Nephron (organoid): ENCODE measurements at regions not wholly inside any gene's neighbourhood (a gene's known extent, or its start where the extent isn't known, plus 50 kb on each side); places are given as distances from the start of the nearest gene placed in this dataset.

Experiments
- H3K27ac Mint-ChIP-seq, 3 experiments: 2 replicates each; pipeline ENCODE4 v1.8.0; 2020; ENCODE audit warnings: mixed read lengths in 3 of 3, mild to moderate bottlenecking in 2 of 3, moderate library complexity in 1 of 3
- H3K27me3 Mint-ChIP-seq: 2 replicates; pipeline ENCODE4 v1.8.0; 2021; ENCODE audit warnings: low read depth, mild to moderate bottlenecking, moderate library complexity, mixed read lengths
- H3K36me3 Mint-ChIP-seq: 2 replicates; pipeline ENCODE4 v1.8.0; 2020; ENCODE audit warnings: low read depth, mixed read lengths
- H3K4me1 Mint-ChIP-seq: 2 replicates; pipeline ENCODE4 v1.8.0; 2020; ENCODE audit warnings: mixed read lengths
- H3K4me3 Mint-ChIP-seq, 3 experiments: 2 replicates each; pipeline ENCODE4 v1.8.0; 2020; ENCODE audit warnings: mild to moderate bottlenecking in 3 of 3, mixed read lengths in 3 of 3, moderate library complexity in 2 of 3
- H3K9me3 Mint-ChIP-seq: 2 replicates; pipeline ENCODE4 v1.8.0; 2020; ENCODE audit warnings: mixed read lengths
- CTCF ChIP-seq, 3 experiments: fragments of 200-600 bp; sonication (generic); IDR thresholded peaks; one replicate each; pipeline ENCODE4 v1.5.0; 2021; ENCODE audit warnings: antibody characterized with exemption in 3 of 3; ENCODE audit not compliant: unreplicated experiment in 3 of 3

- Mint-ChIP-seq H3K36me3 (no peaks in the 10 kb centered on the region), H3K27me3 (no peaks in the 10 kb centered on the region), H3K9me3 (no peaks in the 10 kb centered on the region), H3K27ac (no peak overlapping the region), H3K4me1 (peaks cover 5% of the 10 kb centered on the region), H3K4me3 (no peak overlapping the region)
- TF ChIP-seq CTCF (IDR thresholded peaks at IDR 0.05; ENCODE audit: unreplicated experiment in 3 of 3) = no peak
Measured at GRCh38 chr18:77520767-77521166, 271.1 kb downstream of the GALR1 start.

- H3K27me3 Mint-ChIP-seq = no peaks in the 10 kb centered on the region
- H3K36me3 Mint-ChIP-seq = peaks cover 4% of the 10 kb centered on the region
- H3K9me3 Mint-ChIP-seq = peaks cover 2% of the 10 kb centered on the region
- peaks cover 5% of the 10 kb centered on the region for H3K4me1 Mint-ChIP-seq
- TF ChIP-seq CTCF (IDR thresholded peaks at IDR 0.05; ENCODE audit: unreplicated experiment in 3 of 3) = no peak
- no peak overlapping the region for H3K27ac Mint-ChIP-seq
- H3K4me3 Mint-ChIP-seq = no peak overlapping the region
Measured at GRCh38 chr18:77522051-77522675, 272.5 kb downstream of the GALR1 start.

GRCh38 chr18:77524909-77525308, 275.3 kb downstream of the GALR1 start:
- no peak overlapping the region for H3K4me3 Mint-ChIP-seq
- H3K36me3 Mint-ChIP-seq = peaks cover 4% of the 10 kb centered on the region
- H3K4me1 Mint-ChIP-seq = peaks cover 10% of the 10 kb centered on the region
- H3K9me3 Mint-ChIP-seq = peaks cover 2% of the 10 kb centered on the region
- TF ChIP-seq CTCF (IDR thresholded peaks at IDR 0.05; ENCODE audit: unreplicated experiment in 3 of 3) = no peak
- H3K27ac Mint-ChIP-seq = no peak overlapping the region
- no peaks in the 10 kb centered on the region for H3K27me3 Mint-ChIP-seq

- Mint-ChIP-seq H3K4me1 (peaks cover 10% of the 10 kb centered on the region), H3K4me3 (no peak overlapping the region), H3K36me3 (peaks cover 4% of the 10 kb centered on the region), H3K9me3 (peaks cover 2% of the 10 kb centered on the region), H3K27ac (no peak overlapping the region), H3K27me3 (no peaks in the 10 kb centered on the region)
- no peak for TF ChIP-seq CTCF (IDR thresholded peaks at IDR 0.05; ENCODE audit: unreplicated experiment in 3 of 3)
Measured at GRCh38 chr18:77526962-77527361, 277.3 kb downstream of the GALR1 start.

- peaks cover 5% of the 10 kb centered on the region for H3K4me1 Mint-ChIP-seq
- no peak overlapping the region for H3K4me3 Mint-ChIP-seq
- no peak for TF ChIP-seq CTCF (IDR thresholded peaks at IDR 0.05; ENCODE audit: unreplicated experiment in 3 of 3)
- no peak overlapping the region for H3K27ac Mint-ChIP-seq
- H3K27me3 Mint-ChIP-seq = no peaks in the 10 kb centered on the region
- H3K9me3 Mint-ChIP-seq = peaks cover 2% of the 10 kb centered on the region
- peaks cover 4% of the 10 kb centered on the region for H3K36me3 Mint-ChIP-seq
Measured at GRCh38 chr18:77528872-77529271, 279.2 kb downstream of the GALR1 start.

- Mint-ChIP-seq H3K27ac (no peak overlapping the region), H3K4me3 (no peak overlapping the region), H3K4me1 (peaks cover 5% of the 10 kb centered on the region), H3K36me3 (peaks cover 4% of the 10 kb centered on the region), H3K27me3 (no peaks in the 10 kb centered on the region), H3K9me3 (peaks cover 2% of the 10 kb centered on the region)
- no peak for TF ChIP-seq CTCF (IDR thresholded peaks at IDR 0.05; ENCODE audit: unreplicated experiment in 3 of 3)
Measured at GRCh38 chr18:77529492-77530176, 280.0 kb downstream of the GALR1 start.
